HepG2 (cell line): ENCODE measurements at regions not wholly inside any gene's neighbourhood (a gene's known extent, or its start where the extent isn't known, plus 50 kb on each side); places are given as distances from the start of the nearest gene placed in this dataset.

ENCODE experiments used
- SRSF1 ChIP-seq: fragments of 200-400 bp; formaldehyde crosslinking; optimal IDR thresholded peaks from 2 replicates; pipeline ENCODE3; 2017; ENCODE audit warnings: mild to moderate bottlenecking, low read depth, low read length, moderate library complexity
- ZNF275 ChIP-seq: sonication (generic); formaldehyde crosslinking; IDR thresholded peaks from 2 replicates; pipeline ENCODE4 v1.8.0; 2022; ENCODE audit warnings: missing genetic modification reagents, mild to moderate bottlenecking, inconsistent platforms, borderline replicate concordance
- TF ChIP-seq, protein P1 (sequence below): sonication (generic); formaldehyde crosslinking; IDR thresholded peaks from 2 replicates; pipeline ENCODE4 v1.5.1; 2020; ENCODE audit warnings: missing genetic modification reagents, mild to moderate bottlenecking, borderline replicate concordance

- no peak for TF ChIP-seq ZNF275 (CRISPR knock-in tag)
- TF ChIP-seq, protein P1, sequence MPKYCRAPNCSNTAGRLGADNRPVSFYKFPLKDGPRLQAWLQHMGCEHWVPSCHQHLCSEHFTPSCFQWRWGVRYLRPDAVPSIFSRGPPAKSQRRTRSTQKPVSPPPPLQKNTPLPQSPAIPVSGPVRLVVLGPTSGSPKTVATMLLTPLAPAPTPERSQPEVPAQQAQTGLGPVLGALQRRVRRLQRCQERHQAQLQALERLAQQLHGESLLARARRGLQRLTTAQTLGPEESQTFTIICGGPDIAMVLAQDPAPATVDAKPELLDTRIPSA: no peak
- TF ChIP-seq SRSF1: no peak
Measured at GRCh38 chr19:28603453-28603852, 609.5 kb downstream of the UQCRFS1 start.
